ENCODE measurements at regions not wholly inside any gene's neighbourhood (a gene's known extent, or its start where the extent isn't known, plus 50 kb on each side); places are given as distances from the start of the nearest gene placed in this dataset.

GRCh38 chr15:25207369-25207768 is 231.5 kb downstream of the UBE3A start:
- H3K27ac ChIP-seq (ENCODE audit: low read length), result no peak overlapping the region
- ChIA-PET POLR2A (ENCODE audit: unreplicated experiment) (no interaction called here), CTCF (no interaction called here)
- no peaks in the 10 kb centered on the region for H3K9me3 ChIP-seq (ENCODE audit: low read length)
- no peak for DNase-seq
- TF ChIP-seq EZH2phosphoT487 (IDR thresholded peaks at IDR 0.05; ENCODE audit: borderline replicate concordance, low read length), result no peak
- no peak for TF ChIP-seq EZH2 (IDR thresholded peaks at IDR 0.05; ENCODE audit: low read length, unreplicated experiment)
- TF ChIP-seq, protein P1, sequence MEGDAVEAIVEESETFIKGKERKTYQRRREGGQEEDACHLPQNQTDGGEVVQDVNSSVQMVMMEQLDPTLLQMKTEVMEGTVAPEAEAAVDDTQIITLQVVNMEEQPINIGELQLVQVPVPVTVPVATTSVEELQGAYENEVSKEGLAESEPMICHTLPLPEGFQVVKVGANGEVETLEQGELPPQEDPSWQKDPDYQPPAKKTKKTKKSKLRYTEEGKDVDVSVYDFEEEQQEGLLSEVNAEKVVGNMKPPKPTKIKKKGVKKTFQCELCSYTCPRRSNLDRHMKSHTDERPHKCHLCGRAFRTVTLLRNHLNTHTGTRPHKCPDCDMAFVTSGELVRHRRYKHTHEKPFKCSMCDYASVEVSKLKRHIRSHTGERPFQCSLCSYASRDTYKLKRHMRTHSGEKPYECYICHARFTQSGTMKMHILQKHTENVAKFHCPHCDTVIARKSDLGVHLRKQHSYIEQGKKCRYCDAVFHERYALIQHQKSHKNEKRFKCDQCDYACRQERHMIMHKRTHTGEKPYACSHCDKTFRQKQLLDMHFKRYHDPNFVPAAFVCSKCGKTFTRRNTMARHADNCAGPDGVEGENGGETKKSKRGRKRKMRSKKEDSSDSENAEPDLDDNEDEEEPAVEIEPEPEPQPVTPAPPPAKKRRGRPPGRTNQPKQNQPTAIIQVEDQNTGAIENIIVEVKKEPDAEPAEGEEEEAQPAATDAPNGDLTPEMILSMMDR (conservative IDR thresholded peaks at IDR 0.05; ENCODE audit: low read depth, low read length), result no peak
- H3K9ac ChIP-seq (ENCODE audit: low read length), result no peak overlapping the region
- BruUV-seq (replicated peaks), result no TSS peak
- H3K4me3 ChIP-seq (ENCODE audit: low read length), result no peak overlapping the region
- H3K79me2 ChIP-seq (ENCODE audit: low read length), result no peaks in the 10 kb centered on the region
- no peaks in the 10 kb centered on the region for H3K9me2 ChIP-seq (replicated peaks; ENCODE audit: low read length)
- no peak for ATAC-seq
- H3F3A ChIP-seq (ENCODE audit: low read length, unreplicated experiment), result no peaks in the 10 kb centered on the region
- H3K27me3 ChIP-seq (ENCODE audit: low read length), result no peaks in the 10 kb centered on the region
- H2AFZ ChIP-seq (ENCODE audit: low read length), result no peak overlapping the region
- no peaks in the 10 kb centered on the region for H4K20me1 ChIP-seq (ENCODE audit: low read length)
- intact Hi-C loops (cut with micrococcal nuclease), result no loop called here
- H3K4me1 ChIP-seq (ENCODE audit: insufficient read depth, low read length), result no peaks in the 10 kb centered on the region
- H3K4me2 ChIP-seq (ENCODE audit: low read length), result no peak overlapping the region
- H3K36me3 ChIP-seq (ENCODE audit: low read depth, low read length), result no peaks in the 10 kb centered on the region

- H3K27ac ChIP-seq (ENCODE audit: low read length), result no peak overlapping the region
- DNase-seq (no peak), ATAC-seq (no peak)
- TF ChIP-seq EZH2phosphoT487 (IDR thresholded peaks at IDR 0.05; ENCODE audit: borderline replicate concordance, low read length), result no peak
- TF ChIP-seq, protein P1 (conservative IDR thresholded peaks at IDR 0.05; ENCODE audit: low read depth, low read length), result no peak
- TF ChIP-seq EZH2 (IDR thresholded peaks at IDR 0.05; ENCODE audit: low read length, unreplicated experiment), result no peak
- no peak overlapping the region for H2AFZ ChIP-seq (ENCODE audit: low read length)
- H3K4me1 ChIP-seq (ENCODE audit: insufficient read depth, low read length), result no peaks in the 10 kb centered on the region
- intact Hi-C loops (cut with micrococcal nuclease), result no loop called here
- no peaks in the 10 kb centered on the region for H3K79me2 ChIP-seq (ENCODE audit: low read length)
- H4K20me1 ChIP-seq (ENCODE audit: low read length), result no peaks in the 10 kb centered on the region
- H3K9me3 ChIP-seq (ENCODE audit: low read length), result no peaks in the 10 kb centered on the region
- H3K36me3 ChIP-seq (ENCODE audit: low read depth, low read length), result no peaks in the 10 kb centered on the region
- CTCF ChIA-PET, result no interaction called here
- no peak overlapping the region for H3K4me2 ChIP-seq (ENCODE audit: low read length)
- H3F3A ChIP-seq (ENCODE audit: low read length, unreplicated experiment), result no peaks in the 10 kb centered on the region
- BruUV-seq (replicated peaks), result no TSS peak
- H3K9me2 ChIP-seq (replicated peaks; ENCODE audit: low read length), result no peaks in the 10 kb centered on the region
- POLR2A ChIA-PET (ENCODE audit: unreplicated experiment), result no interaction called here
- no peaks in the 10 kb centered on the region for H3K27me3 ChIP-seq (ENCODE audit: low read length)
- no peak overlapping the region for H3K9ac ChIP-seq (ENCODE audit: low read length)
- no peak overlapping the region for H3K4me3 ChIP-seq (ENCODE audit: low read length)
Observed at GRCh38 chr15:25208735-25209134, 230.1 kb downstream of the UBE3A start.

DNA sequence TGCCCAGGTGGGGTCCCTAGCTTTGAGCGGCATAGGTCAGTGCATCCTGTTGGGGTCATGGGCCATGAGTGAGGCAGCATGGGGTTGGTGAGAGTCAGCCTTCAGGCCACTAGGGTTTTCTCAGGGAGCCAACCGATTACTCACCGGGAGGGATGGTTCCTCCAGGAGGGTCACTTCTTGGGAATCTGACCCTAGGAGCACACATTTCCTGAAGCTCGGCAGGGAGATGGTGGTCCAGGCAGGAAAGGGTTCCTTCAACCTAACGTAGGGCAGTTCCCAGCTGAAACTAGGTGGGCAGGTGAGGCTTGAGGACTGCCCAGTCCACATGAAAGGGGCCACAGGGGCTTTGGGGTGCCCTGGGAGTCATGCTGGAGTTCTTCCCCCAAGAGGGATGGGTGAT is 218.0 kb downstream of the UBE3A start:
- Histone ChIP-seq H3F3A (ENCODE audit: low read length, unreplicated experiment) (no peaks in the 10 kb centered on the region), H3K36me3 (ENCODE audit: low read depth, low read length) (no peaks in the 10 kb centered on the region), H2AFZ (ENCODE audit: low read length) (no peak overlapping the region), H3K9me2 (replicated peaks; ENCODE audit: low read length) (no peaks in the 10 kb centered on the region), H4K20me1 (ENCODE audit: low read length) (no peaks in the 10 kb centered on the region), H3K9me3 (ENCODE audit: low read length) (peaks cover 5% of the 10 kb centered on the region; the same call in 1 of the 2 replicates), H3K4me2 (ENCODE audit: low read length) (no peak overlapping the region), H3K27me3 (ENCODE audit: low read length) (no peaks in the 10 kb centered on the region), H3K79me2 (ENCODE audit: low read length) (no peaks in the 10 kb centered on the region), H3K4me3 (ENCODE audit: low read length) (no peak overlapping the region), H3K9ac (ENCODE audit: low read length) (no peak overlapping the region), H3K27ac (ENCODE audit: low read length) (no peak overlapping the region), H3K4me1 (ENCODE audit: insufficient read depth, low read length) (no peaks in the 10 kb centered on the region)
- DNase-seq, result no peak
- TF ChIP-seq, protein P1 (conservative IDR thresholded peaks at IDR 0.05; ENCODE audit: low read depth, low read length), result no peak
- TF ChIP-seq EZH2 (IDR thresholded peaks at IDR 0.05; ENCODE audit: low read length, unreplicated experiment), result no peak
- no peak for TF ChIP-seq EZH2phosphoT487 (IDR thresholded peaks at IDR 0.05; ENCODE audit: borderline replicate concordance, low read length)
- POLR2A ChIA-PET (ENCODE audit: unreplicated experiment), result no interaction called here
- ATAC-seq, result no peak
- CTCF ChIA-PET, result no interaction called here
- intact Hi-C loops (cut with micrococcal nuclease), result no loop called here
- no TSS peak for BruUV-seq (replicated peaks)

Data from PC-3 (cell line).